Loucy (cell line): ENCODE measurements at regions not wholly inside any gene's neighbourhood (a gene's known extent, or its start where the extent isn't known, plus 50 kb on each side); places are given as distances from the start of the nearest gene placed in this dataset.

ENCODE experiments used
- EZH2phosphoT487 ChIP-seq: fragments of 200-600 bp; IDR thresholded peaks from 2 replicates; pipeline ENCODE4 v1.6.1; 2018; ENCODE audit warnings: antibody characterized with exemption, mild to moderate bottlenecking, moderate library complexity, borderline replicate concordance
- TF ChIP-seq, protein P1 (sequence below): fragments of 200-600 bp; sonication (generic); conservative IDR thresholded peaks from 2 replicates; pipeline ENCODE4 v1.5.1; 2014; ENCODE audit warnings: mild to moderate bottlenecking, antibody characterized with exemption, low read length

DNA sequence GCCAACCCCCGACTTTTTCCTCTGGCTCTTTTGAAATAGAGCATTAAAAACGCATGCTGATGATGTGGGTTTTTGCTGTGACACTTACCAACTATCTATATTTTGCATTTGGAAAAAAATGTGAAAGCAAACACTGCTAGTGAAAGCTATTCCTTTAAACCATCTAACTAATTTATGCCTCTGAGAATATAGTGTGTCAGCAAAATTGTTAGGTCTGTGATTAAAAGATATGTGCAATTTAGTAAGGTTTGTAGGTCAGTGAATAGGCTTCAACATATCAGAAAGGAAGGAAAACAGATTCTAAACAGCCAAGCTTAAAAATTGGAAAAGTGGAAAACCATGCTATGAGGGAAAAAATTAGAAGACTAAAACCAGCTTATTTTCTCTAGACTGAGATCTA, 1929.3 kb downstream of the NCAM2 start:
- TF ChIP-seq, protein P1, sequence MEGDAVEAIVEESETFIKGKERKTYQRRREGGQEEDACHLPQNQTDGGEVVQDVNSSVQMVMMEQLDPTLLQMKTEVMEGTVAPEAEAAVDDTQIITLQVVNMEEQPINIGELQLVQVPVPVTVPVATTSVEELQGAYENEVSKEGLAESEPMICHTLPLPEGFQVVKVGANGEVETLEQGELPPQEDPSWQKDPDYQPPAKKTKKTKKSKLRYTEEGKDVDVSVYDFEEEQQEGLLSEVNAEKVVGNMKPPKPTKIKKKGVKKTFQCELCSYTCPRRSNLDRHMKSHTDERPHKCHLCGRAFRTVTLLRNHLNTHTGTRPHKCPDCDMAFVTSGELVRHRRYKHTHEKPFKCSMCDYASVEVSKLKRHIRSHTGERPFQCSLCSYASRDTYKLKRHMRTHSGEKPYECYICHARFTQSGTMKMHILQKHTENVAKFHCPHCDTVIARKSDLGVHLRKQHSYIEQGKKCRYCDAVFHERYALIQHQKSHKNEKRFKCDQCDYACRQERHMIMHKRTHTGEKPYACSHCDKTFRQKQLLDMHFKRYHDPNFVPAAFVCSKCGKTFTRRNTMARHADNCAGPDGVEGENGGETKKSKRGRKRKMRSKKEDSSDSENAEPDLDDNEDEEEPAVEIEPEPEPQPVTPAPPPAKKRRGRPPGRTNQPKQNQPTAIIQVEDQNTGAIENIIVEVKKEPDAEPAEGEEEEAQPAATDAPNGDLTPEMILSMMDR = no peak
- no peak for TF ChIP-seq EZH2phosphoT487
